ENCODE measurements at regions not wholly inside any gene's neighbourhood (a gene's known extent, or its start where the extent isn't known, plus 50 kb on each side); places are given as distances from the start of the nearest gene placed in this dataset.

DNA sequence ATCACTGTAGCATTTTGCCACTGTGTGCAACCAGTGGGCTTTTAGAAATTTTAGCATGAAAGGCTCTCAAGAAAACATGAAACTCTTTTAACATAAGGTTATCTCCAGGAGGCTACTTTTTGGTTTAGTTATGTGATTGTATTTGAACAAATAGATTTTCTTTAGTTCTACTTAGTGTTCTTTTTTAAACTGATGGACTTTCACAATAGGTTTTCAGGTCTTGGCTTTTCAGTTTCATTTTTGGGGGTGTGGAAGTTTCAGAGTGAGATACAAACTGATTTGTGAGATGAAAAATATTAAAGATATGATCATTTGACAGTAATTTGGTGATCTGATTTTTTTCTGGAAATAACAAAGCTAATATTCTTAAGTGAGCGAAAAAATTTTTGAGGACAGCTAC is 344.1 kb downstream of the PHF14 start:
- H3K9me3 ChIP-seq: no peaks in the 10 kb centered on the region
- H3K4me1 ChIP-seq: no peaks in the 10 kb centered on the region
- no peaks in the 10 kb centered on the region for H3K27me3 ChIP-seq
- TF ChIP-seq POLR2AphosphoS5 (IDR thresholded peaks at IDR 0.05) (no peak), EP300 (IDR thresholded peaks at IDR 0.05) (no peak)
- TF ChIP-seq, protein P1, sequence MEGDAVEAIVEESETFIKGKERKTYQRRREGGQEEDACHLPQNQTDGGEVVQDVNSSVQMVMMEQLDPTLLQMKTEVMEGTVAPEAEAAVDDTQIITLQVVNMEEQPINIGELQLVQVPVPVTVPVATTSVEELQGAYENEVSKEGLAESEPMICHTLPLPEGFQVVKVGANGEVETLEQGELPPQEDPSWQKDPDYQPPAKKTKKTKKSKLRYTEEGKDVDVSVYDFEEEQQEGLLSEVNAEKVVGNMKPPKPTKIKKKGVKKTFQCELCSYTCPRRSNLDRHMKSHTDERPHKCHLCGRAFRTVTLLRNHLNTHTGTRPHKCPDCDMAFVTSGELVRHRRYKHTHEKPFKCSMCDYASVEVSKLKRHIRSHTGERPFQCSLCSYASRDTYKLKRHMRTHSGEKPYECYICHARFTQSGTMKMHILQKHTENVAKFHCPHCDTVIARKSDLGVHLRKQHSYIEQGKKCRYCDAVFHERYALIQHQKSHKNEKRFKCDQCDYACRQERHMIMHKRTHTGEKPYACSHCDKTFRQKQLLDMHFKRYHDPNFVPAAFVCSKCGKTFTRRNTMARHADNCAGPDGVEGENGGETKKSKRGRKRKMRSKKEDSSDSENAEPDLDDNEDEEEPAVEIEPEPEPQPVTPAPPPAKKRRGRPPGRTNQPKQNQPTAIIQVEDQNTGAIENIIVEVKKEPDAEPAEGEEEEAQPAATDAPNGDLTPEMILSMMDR (IDR thresholded peaks at IDR 0.05): no peak
- H3K4me3 ChIP-seq: no peak overlapping the region
- H3K27ac ChIP-seq: no peak overlapping the region
- DNase-seq (ENCODE audit: low spot score in 2 of 2): no peak
- WGBS: 92% methylated on average over 1 of the region's 1 CpG
- no peaks in the 10 kb centered on the region for H3K36me3 ChIP-seq

DNA sequence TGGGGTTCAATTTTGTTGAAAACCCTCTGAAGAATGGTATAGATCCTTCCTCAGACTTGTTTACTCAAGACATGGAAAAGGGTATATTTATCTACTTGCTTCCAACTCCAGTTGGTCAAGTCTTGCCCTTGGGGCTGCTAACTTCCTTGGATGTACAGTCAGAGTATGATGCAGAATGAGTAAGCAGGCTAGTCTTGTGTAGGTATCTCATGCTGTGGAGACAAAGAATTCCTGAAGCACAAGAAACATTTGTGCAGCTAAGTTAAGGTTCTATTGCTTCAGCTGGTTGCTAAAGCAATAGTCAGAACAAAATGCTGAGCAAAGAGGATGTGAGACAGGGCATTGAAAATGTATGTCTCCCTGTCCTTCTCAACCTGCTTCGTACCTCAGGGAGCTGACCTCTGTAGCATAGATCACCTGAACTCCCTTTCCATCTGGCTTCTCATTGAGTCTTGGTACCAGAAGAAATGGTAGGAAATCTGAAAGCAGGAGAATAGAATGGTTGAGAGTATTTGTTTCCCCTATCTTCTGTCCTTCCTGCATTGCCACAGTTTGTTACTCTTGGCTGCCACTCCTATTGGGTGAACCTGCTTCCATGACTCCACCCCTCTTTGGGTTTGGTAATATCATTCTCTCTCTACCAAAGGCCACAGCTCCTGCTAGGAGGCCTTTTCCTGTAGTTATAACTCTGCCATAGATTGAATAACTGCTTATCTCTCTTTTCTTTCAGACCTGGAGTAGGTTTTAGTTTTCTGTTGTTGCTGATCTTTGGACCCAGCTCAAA is 346.0 kb downstream of the PHF14 start:
- 87% methylated on average over 1 of the region's 1 CpG for WGBS

More for the DNA sequence above, 346.0 kb downstream of the PHF14 start:
- Histone ChIP-seq H3K27me3 (no peaks in the 10 kb centered on the region), H3K4me3 (no peak overlapping the region), H3K36me3 (no peaks in the 10 kb centered on the region), H3K27ac (no peak overlapping the region), H3K4me1 (no peaks in the 10 kb centered on the region), H3K9me3 (no peaks in the 10 kb centered on the region)
- no peak for DNase-seq (ENCODE audit: low spot score in 2 of 2)
- TF ChIP-seq POLR2A (IDR thresholded peaks at IDR 0.05) (no peak), POLR2AphosphoS5 (IDR thresholded peaks at IDR 0.05) (no peak), EP300 (IDR thresholded peaks at IDR 0.05) (no peak)
- TF ChIP-seq, protein P1 (IDR thresholded peaks at IDR 0.05): no peak
